RWPE2 (cell line): ENCODE measurements at regions not wholly inside any gene's neighbourhood (a gene's known extent, or its start where the extent isn't known, plus 50 kb on each side); places are given as distances from the start of the nearest gene placed in this dataset.
A peak's percentile ranks its signal among the peaks of the same experiment; 100 is the strongest.

Experiments
- ATAC-seq: fragments of 200-7000 bp; cut with Tn5 transposase; 3 replicates; pipeline ENCODE4 v1.9.1; 2021; ENCODE audit warnings: low read depth
- DNase-seq: peaks from one replicate; pipeline ENCODE4 v3.0.0-alpha.2; 2020; ENCODE audit warnings: low spot score
- H3K27ac ChIP-seq: fragments of 450-650 bp; 2 replicates; pipeline ENCODE4 v1.5.1; 2017; ENCODE audit warnings: mild to moderate bottlenecking; ENCODE audit not compliant: poor library complexity, severe bottlenecking
- H3K27me3 ChIP-seq: fragments of 250-450 bp; sonication (Bioruptor Pico); 2 replicates; pipeline ENCODE4 v1.5.1; 2021; ENCODE audit warnings: mild to moderate bottlenecking, moderate library complexity; ENCODE audit not compliant: insufficient read depth, poor library complexity, severe bottlenecking
- H3K36me3 ChIP-seq: fragments of 250-450 bp; sonication (Bioruptor Pico); 2 replicates; pipeline ENCODE4 v1.5.1; 2020; ENCODE audit warnings: low read depth, mild to moderate bottlenecking, moderate library complexity
- H3K4me1 ChIP-seq: fragments of 250-450 bp; sonication (Bioruptor Pico); 2 replicates; pipeline ENCODE4 v1.5.1; 2021; ENCODE audit warnings: mild to moderate bottlenecking, moderate library complexity; ENCODE audit not compliant: insufficient read depth, poor library complexity, severe bottlenecking
- H3K4me3 ChIP-seq: fragments of 250-450 bp; sonication (Bioruptor Pico); 2 replicates; pipeline ENCODE4 v1.5.1; 2021; ENCODE audit warnings: mild to moderate bottlenecking, moderate library complexity; ENCODE audit not compliant: severe bottlenecking
- H3K9me3 ChIP-seq: fragments of 250-450 bp; sonication (Bioruptor Pico); 2 replicates; pipeline ENCODE4 v1.5.1; 2021; ENCODE audit warnings: mild to moderate bottlenecking, moderate library complexity; ENCODE audit not compliant: severe bottlenecking
- CTCF ChIP-seq: fragments of 450-650 bp; IDR thresholded peaks from one replicate; pipeline ENCODE4 v1.5.1; 2017; ENCODE audit warnings: mild to moderate bottlenecking, moderate library complexity; ENCODE audit not compliant: poor library complexity, severe bottlenecking

- H3K27me3 ChIP-seq, result no peaks in the 10 kb centered on the region
- no peak for DNase-seq
- no peak overlapping the region for H3K27ac ChIP-seq
- H3K4me3 ChIP-seq, result no peak overlapping the region
- no peak for TF ChIP-seq CTCF
- no peaks in the 10 kb centered on the region for H3K36me3 ChIP-seq
- no peaks in the 10 kb centered on the region for H3K4me1 ChIP-seq
- peaks cover 2% of the 10 kb centered on the region for H3K9me3 ChIP-seq
- no peak for ATAC-seq
Observed at GRCh38 chr2:142769761-142770160, 107.7 kb upstream of the KYNU start.

GRCh38 chr2:142767847-142768246 lies 109.6 kb upstream of the KYNU start:
- Histone ChIP-seq H3K27ac (no peak overlapping the region), H3K4me3 (no peak overlapping the region), H3K36me3 (no peaks in the 10 kb centered on the region), H3K4me1 (no peaks in the 10 kb centered on the region), H3K27me3 (no peaks in the 10 kb centered on the region), H3K9me3 (peaks cover 2% of the 10 kb centered on the region)
- TF ChIP-seq CTCF, result no peak
- DNase-seq (no peak), ATAC-seq (no peak)

GRCh38 chr2:142758973-142759372 lies 118.5 kb upstream of the KYNU start:
- Histone ChIP-seq H3K9me3 (no peaks in the 10 kb centered on the region), H3K4me3 (no peak overlapping the region), H3K4me1 (peaks cover 8% of the 10 kb centered on the region), H3K27ac (no peak overlapping the region), H3K27me3 (no peaks in the 10 kb centered on the region), H3K36me3 (no peaks in the 10 kb centered on the region)
- no peak for DNase-seq
- no peak for TF ChIP-seq CTCF
- ATAC-seq, result no peak

- H3K27me3 ChIP-seq, result no peaks in the 10 kb centered on the region
- no peaks in the 10 kb centered on the region for H3K9me3 ChIP-seq
- no peak overlapping the region for H3K27ac ChIP-seq
- no peak for TF ChIP-seq CTCF
- H3K36me3 ChIP-seq, result no peaks in the 10 kb centered on the region
- H3K4me3 ChIP-seq, result no peak overlapping the region
- DNase-seq, result no peak
- H3K4me1 ChIP-seq, result peaks cover 8% of the 10 kb centered on the region
- ATAC-seq, result no peak
Observed at GRCh38 chr2:142757111-142757510, 120.4 kb upstream of the KYNU start.

- no peaks in the 10 kb centered on the region for H3K9me3 ChIP-seq
Observed at GRCh38 chr2:142756430-142756829, 121.0 kb upstream of the KYNU start.

More at GRCh38 chr2:142756430-142756829, 121.0 kb upstream of the KYNU start:
- ATAC-seq (peak; percentile 88), DNase-seq (no peak)
- H3K27ac ChIP-seq, result no peak overlapping the region
- TF ChIP-seq CTCF, result no peak
- H3K27me3 ChIP-seq, result no peaks in the 10 kb centered on the region
- H3K36me3 ChIP-seq, result no peaks in the 10 kb centered on the region
- peaks cover 8% of the 10 kb centered on the region for H3K4me1 ChIP-seq
- no peak overlapping the region for H3K4me3 ChIP-seq
